Stomach (tissue), 8 donors: ENCODE measurements at regions not wholly inside any gene's neighbourhood (a gene's known extent, or its start where the extent isn't known, plus 50 kb on each side); places are given as distances from the start of the nearest gene placed in this dataset.

Experiments used
- DNase-seq, 2 donors: peaks; one replicate each; pipeline versions ENCODE4 v3.0.0 to v3.0.0-alpha.2; 2013 to 2019
- H3K27ac ChIP-seq, 5 donors: fragments of 200-600 bp in 4 of 5; sonication (generic) in 4 of 5; one replicate each; pipeline ENCODE4 v1.5.1; 2013 to 2019; ENCODE audit warnings: mild to moderate bottlenecking in 1 of 5, moderate library complexity in 1 of 5
- H3K27me3 ChIP-seq, 3 donors: fragments of 200-600 bp; sonication (generic); one replicate each; pipeline ENCODE4 v1.5.1; 2017 to 2019; ENCODE audit warnings: mixed run types in 1 of 3
- H3K36me3 ChIP-seq, 4 donors: fragments of 200-600 bp; sonication (generic); 1 replicate in 3 of 4; 2 replicates in 1 of 4; pipeline ENCODE4 v1.5.1; 2016 to 2019
- H3K4me1 ChIP-seq, 4 donors: fragments of 200-600 bp; sonication (generic); one replicate each; pipeline ENCODE4 v1.5.1; 2016 to 2019
- H3K4me3 ChIP-seq, 4 donors: fragments of 200-600 bp; sonication (generic) in 3 of 4; one replicate each; pipeline ENCODE4 v1.5.1; 2016 to 2019; ENCODE audit warnings: mild to moderate bottlenecking in 1 of 4
- H3K9me3 ChIP-seq, 4 donors: fragments of 200-600 bp; sonication (generic); one replicate each; pipeline ENCODE4 v1.5.1; 2016 to 2019
- EP300 ChIP-seq: sonication (generic); formaldehyde crosslinking; IDR thresholded peaks from one replicate; pipeline ENCODE4 v1.6.1; 2017; ENCODE audit warnings: antibody characterized with exemption
- POLR2A ChIP-seq, 4 donors: fragments of 450-650 bp; IDR thresholded peaks; one replicate each; pipeline ENCODE4 v1.6.1; 2016; ENCODE audit warnings: antibody characterized with exemption in 4 of 4, control low read depth in 2 of 4, mild to moderate bottlenecking in 1 of 4, moderate library complexity in 1 of 4
- POLR2AphosphoS5 ChIP-seq, 3 donors: sonication (generic); formaldehyde crosslinking; IDR thresholded peaks; one replicate each; pipeline ENCODE4 v1.6.1; 2016; ENCODE audit warnings: antibody characterized with exemption in 3 of 3
- WGBS, 5 donors: extraction: QIAGEN DNeasy Blood & Tissue Kit in 3 of 5; methylation state at CpG; one replicate each; pipeline versions ENCODE4 v1.1.5 to v1.1.7; 2013 to 2018; 5-methylcytosine and 5-hydroxymethylcytosine counted together
- intact Hi-C: fragments of 100-400 bp; cut with DNase I; formaldehyde crosslinking; loops from one replicate; pipeline ENCODE4 v1.15.1; 2023; ENCODE audit warnings: low total_unique reads
- TF ChIP-seq, protein P1 (sequence below), 7 experiments: fragments of 450-650 bp in 4 of 7; fragments of 200-600 bp in 3 of 7; sonication (generic) in 3 of 7; IDR thresholded peaks; one replicate each; pipeline ENCODE4 v1.5.1; 2016 to 2019; ENCODE audit warnings: antibody characterized with exemption in 7 of 7, control low read depth in 2 of 7, mild to moderate bottlenecking in 1 of 7
- donor health status: healthy with polysubstance abuse.
- donor health status: Bipolar disorder and iron deficiency.
- donor health status: healthy.

GRCh38 chr4:178953447-178954120, 1511.3 kb upstream of the AGA start:
- TF ChIP-seq EP300, result no peak
- TF ChIP-seq POLR2A (IDR thresholded peaks at IDR 0.05), result no peak
- TF ChIP-seq POLR2AphosphoS5 (IDR thresholded peaks at IDR 0.05), result no peak
- TF ChIP-seq, protein P1, sequence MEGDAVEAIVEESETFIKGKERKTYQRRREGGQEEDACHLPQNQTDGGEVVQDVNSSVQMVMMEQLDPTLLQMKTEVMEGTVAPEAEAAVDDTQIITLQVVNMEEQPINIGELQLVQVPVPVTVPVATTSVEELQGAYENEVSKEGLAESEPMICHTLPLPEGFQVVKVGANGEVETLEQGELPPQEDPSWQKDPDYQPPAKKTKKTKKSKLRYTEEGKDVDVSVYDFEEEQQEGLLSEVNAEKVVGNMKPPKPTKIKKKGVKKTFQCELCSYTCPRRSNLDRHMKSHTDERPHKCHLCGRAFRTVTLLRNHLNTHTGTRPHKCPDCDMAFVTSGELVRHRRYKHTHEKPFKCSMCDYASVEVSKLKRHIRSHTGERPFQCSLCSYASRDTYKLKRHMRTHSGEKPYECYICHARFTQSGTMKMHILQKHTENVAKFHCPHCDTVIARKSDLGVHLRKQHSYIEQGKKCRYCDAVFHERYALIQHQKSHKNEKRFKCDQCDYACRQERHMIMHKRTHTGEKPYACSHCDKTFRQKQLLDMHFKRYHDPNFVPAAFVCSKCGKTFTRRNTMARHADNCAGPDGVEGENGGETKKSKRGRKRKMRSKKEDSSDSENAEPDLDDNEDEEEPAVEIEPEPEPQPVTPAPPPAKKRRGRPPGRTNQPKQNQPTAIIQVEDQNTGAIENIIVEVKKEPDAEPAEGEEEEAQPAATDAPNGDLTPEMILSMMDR (IDR thresholded peaks at IDR 0.05), result no peak
- WGBS, 5 donors, result 84 to 97% (median 89%) methylated on average over 12 to 22 of the region's 22 CpGs
- Histone ChIP-seq H3K27ac (no peak overlapping the region), H3K9me3 (peaks cover 0 to 8% (median 2%) of the 10 kb centered on the region in 4 donors), H3K36me3 (no peaks in the 10 kb centered on the region), H3K4me3 (no peak overlapping the region), H3K27me3 (no peaks in the 10 kb centered on the region), H3K4me1 (no peaks in the 10 kb centered on the region)
- intact Hi-C loops, result no loop called here
- no peak for DNase-seq

- TF ChIP-seq POLR2A (IDR thresholded peaks at IDR 0.05) (no peak), POLR2AphosphoS5 (IDR thresholded peaks at IDR 0.05) (no peak), EP300 (no peak)
- TF ChIP-seq, protein P1 (IDR thresholded peaks at IDR 0.05), result no peak
- intact Hi-C loops, result no loop called here
- Histone ChIP-seq H3K27me3 (no peaks in the 10 kb centered on the region), H3K4me1 (no peaks in the 10 kb centered on the region), H3K4me3 (no peak overlapping the region), H3K27ac (no peak overlapping the region), H3K36me3 (no peaks in the 10 kb centered on the region), H3K9me3 (peaks cover 0 to 8% (median 2%) of the 10 kb centered on the region in 4 donors)
- DNase-seq, result no peak
Measured at GRCh38 chr4:178955614-178956013, 1513.4 kb upstream of the AGA start.

DNA sequence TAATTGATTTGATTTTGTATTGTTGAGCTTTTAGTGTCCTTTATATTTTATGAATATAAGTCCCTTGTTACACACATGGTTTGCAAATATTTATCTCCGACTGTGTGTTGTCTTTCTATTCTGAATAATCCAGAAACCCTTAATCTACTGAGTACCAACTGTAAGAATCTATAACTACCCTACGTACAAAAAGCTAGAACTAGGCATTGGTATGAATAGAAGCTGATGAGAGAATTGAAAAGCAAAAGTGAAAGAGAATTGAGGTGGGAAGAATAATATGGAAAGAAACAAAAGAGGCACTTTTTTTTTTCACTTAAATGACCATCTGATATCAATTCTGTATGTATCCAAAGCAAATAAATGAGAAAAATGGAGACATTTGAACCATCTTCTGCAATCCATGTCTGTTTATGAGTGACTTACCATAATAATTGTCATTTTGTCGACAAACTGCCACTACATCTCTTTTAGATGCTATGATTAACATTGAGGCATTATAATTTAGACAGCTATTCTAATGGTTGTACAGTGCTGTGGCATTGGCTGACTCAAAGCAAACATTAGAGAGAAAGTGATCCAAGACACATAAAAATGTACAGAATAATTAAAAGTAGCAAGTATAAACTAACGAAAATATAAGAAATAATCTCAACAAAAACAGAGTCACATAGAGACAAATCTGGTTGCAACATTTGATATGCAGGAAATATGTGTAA, 1516.6 kb upstream of the AGA start:
- intact Hi-C loops, result no loop called here

DNA sequence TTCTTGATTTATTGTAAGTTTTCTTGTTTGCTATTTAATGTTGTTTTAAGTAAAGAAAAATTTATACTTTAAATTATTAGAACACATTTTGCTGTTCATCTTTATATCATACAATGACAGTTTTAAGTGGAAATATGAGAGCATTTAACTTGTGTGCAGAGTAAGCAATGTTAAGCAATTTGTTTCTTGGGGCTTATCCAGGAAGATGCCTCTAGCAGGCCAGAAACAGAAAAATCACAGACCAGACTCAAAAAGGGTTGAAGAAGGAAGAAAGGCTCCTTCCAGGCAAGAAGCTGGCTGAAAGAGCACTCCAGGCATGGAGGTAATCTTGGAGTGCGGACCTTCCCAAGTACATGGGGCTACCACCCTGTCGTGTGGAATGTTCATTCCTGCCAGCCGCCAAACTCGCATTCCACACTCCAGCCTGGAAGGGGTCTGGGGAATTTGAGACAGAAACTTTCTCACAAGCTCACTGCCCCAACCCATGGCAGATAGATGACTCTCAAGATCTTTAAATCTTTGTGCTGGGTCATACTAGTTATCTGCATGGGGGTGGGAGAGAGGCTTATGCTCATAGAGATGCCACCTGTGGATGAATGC, 1521.3 kb upstream of the AGA start:
- H3K4me3 ChIP-seq, result no peak overlapping the region
- no peaks in the 10 kb centered on the region for H3K9me3 ChIP-seq
- WGBS, 5 donors, result 77 to 95% (median 90%) methylated on average over 4 of the region's 4 CpGs
- DNase-seq, result peak in 1 of 2 donors; percentile 12
- H3K27ac ChIP-seq, result no peak overlapping the region
- intact Hi-C loops, result no loop called here
- TF ChIP-seq POLR2A (IDR thresholded peaks at IDR 0.05) (no peak), POLR2AphosphoS5 (IDR thresholded peaks at IDR 0.05) (no peak), EP300 (no peak)
- TF ChIP-seq, protein P1 (IDR thresholded peaks at IDR 0.05), result no peak
- H3K4me1 ChIP-seq, result no peaks in the 10 kb centered on the region
- H3K27me3 ChIP-seq, result no peaks in the 10 kb centered on the region
- H3K36me3 ChIP-seq, result no peaks in the 10 kb centered on the region

More for the DNA sequence above, 1516.6 kb upstream of the AGA start:
- Histone ChIP-seq H3K36me3 (no peaks in the 10 kb centered on the region), H3K4me1 (no peaks in the 10 kb centered on the region), H3K27me3 (no peaks in the 10 kb centered on the region), H3K4me3 (no peak overlapping the region), H3K27ac (no peak overlapping the region), H3K9me3 (peaks cover 0 to 8% (median 2%) of the 10 kb centered on the region in 4 donors)
- WGBS, 5 donors, result 65 to 84% (median 74%) methylated on average over 4 of the region's 4 CpGs
- TF ChIP-seq POLR2AphosphoS5 (IDR thresholded peaks at IDR 0.05) (no peak), POLR2A (IDR thresholded peaks at IDR 0.05) (no peak), EP300 (no peak)
- TF ChIP-seq, protein P1 (IDR thresholded peaks at IDR 0.05), result no peak
- no peak for DNase-seq
